GM12865 (cell line): ENCODE measurements at regions not wholly inside any gene's neighbourhood (a gene's known extent, or its start where the extent isn't known, plus 50 kb on each side); places are given as distances from the start of the nearest gene placed in this dataset.
"Not testable (repeated sequence)": the region's sequence is repeated elsewhere in the genome, so short reads cannot be mapped to it uniquely, and the experiment has no call there.

ENCODE experiments used
- DNase-seq: peaks from one replicate; pipeline ENCODE4 v3.0.0; 2010; ENCODE audit warnings: low read depth
- H3K4me3 ChIP-seq: 2 replicates; pipeline ENCODE4 v1.5.1; 2011; ENCODE audit warnings: mild to moderate bottlenecking, low read depth, low read length, control low read depth
- TF ChIP-seq, protein P1 (sequence below): IDR thresholded peaks from 2 replicates; pipeline ENCODE4 v1.5.1; 2011; ENCODE audit warnings: low read length, control low read depth, low read depth, inconsistent platforms; ENCODE audit not compliant: insufficient read depth; ENCODE audit errors: missing control alignments

- DNase-seq, result no peak
- no peak overlapping the region for H3K4me3 ChIP-seq
- TF ChIP-seq, protein P1, sequence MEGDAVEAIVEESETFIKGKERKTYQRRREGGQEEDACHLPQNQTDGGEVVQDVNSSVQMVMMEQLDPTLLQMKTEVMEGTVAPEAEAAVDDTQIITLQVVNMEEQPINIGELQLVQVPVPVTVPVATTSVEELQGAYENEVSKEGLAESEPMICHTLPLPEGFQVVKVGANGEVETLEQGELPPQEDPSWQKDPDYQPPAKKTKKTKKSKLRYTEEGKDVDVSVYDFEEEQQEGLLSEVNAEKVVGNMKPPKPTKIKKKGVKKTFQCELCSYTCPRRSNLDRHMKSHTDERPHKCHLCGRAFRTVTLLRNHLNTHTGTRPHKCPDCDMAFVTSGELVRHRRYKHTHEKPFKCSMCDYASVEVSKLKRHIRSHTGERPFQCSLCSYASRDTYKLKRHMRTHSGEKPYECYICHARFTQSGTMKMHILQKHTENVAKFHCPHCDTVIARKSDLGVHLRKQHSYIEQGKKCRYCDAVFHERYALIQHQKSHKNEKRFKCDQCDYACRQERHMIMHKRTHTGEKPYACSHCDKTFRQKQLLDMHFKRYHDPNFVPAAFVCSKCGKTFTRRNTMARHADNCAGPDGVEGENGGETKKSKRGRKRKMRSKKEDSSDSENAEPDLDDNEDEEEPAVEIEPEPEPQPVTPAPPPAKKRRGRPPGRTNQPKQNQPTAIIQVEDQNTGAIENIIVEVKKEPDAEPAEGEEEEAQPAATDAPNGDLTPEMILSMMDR, result no peak
Measured at GRCh38 chr2:66145490-66145889, 289.4 kb upstream of the MEIS1 start.

DNA sequence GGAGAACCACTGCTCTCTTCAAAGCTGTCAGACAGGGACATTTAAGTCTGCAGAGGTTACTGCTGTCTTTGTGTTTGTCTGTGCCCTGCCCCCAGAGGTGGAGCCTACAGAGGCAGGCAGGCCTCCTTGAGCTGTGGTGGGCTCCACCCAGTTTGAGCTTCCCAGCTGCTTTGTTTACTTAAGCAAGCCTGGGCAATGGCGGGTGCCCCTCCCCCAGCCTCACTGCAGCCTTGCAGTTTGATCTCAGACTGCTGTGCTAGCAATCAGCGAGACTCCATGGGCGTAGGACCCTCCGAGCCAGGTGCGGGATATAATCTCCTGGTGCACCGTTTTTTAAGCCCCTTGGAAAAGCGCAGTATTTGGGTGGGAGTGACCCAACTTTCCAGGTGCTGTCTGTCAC, 290.6 kb upstream of the MEIS1 start:
- H3K4me3 ChIP-seq, DNase-seq: not testable (repeated sequence)

DNA sequence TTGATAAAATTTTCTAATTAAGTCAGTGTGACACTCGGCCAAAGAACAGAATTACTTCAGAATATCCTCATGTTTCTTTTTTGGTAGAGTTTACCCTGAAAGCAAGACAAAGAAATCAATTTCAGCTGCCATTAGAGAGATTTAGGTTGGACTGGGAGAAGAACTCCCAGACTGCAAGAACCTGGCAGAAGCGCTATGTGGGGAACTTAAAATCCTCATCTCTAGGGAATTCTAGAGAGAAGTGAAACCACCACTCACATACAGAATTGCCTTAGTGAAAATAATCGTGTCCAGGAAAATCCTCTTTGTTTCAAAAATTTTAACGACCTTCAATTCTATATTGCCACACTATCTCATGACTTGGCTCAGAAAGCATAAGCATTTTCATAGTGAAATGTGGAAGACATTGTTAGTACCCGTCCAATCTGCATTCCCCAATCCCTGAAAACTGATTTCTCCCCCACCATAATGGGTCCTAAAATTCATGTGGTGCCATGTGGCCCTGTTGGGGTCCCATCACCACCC, 297.3 kb upstream of the MEIS1 start:
- TF ChIP-seq, protein P1, result no peak
- H3K4me3 ChIP-seq, result no peak overlapping the region
- no peak for DNase-seq

DNA sequence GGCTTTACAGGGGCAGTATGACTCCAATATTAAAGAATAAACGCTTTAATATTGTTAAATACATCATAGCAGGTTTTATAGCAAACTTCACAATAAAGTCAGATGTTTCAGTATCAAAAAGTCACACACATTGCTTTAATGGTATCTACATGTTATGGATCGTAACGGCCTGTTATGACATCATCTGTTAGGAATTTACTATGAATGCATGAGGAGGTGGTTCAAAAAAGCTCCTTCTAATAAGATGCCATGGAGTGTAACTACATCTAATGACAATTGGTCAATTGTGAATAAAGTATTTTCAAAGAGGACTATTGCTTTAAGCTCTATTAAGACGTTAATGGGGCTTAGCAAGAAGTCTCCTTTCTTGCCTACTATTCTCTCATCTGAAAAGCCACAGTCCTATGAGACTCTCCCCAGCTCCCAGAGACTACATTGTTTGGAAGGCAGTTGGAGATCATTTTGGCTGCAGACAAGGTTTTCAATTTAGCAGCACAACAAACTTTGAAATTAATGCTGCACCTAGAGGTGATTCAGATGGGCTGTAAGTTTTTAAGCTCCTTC, 300.7 kb upstream of the MEIS1 start:
- DNase-seq, result no peak
- TF ChIP-seq, protein P1, result no peak
- H3K4me3 ChIP-seq, result no peak overlapping the region

DNA sequence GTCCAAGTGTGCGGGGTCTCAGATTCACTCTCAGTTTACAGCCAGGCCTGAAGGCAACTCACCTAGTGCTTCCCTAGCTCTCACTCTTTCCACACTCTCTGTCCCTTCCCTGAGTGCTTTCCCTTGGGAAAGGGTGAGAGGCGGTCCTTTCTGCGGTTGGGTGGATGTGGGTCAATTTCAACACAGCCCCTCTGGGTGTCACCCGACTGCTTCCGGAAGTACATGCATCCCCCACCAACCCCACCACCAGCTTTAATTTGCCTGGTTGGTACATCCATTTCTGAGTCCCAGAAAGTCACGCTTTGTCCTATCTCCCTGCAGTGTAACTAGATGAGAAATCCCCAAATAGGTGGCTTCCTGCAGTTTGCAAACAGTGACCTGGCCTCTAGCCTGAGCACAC, 307.3 kb upstream of the MEIS1 start:
- TF ChIP-seq, protein P1, result no peak
- DNase-seq, result no peak
- no peak overlapping the region for H3K4me3 ChIP-seq

- TF ChIP-seq, protein P1, result no peak
- no peak for DNase-seq
- no peak overlapping the region for H3K4me3 ChIP-seq
Measured at GRCh38 chr2:66127061-66127460, 307.9 kb upstream of the MEIS1 start.

- TF ChIP-seq, protein P1, result no peak
- no peak overlapping the region for H3K4me3 ChIP-seq
- no peak for DNase-seq
Measured at GRCh38 chr2:66125951-66126350, 309.0 kb upstream of the MEIS1 start.
